ENCODE measurements at regions not wholly inside any gene's neighbourhood (a gene's known extent, or its start where the extent isn't known, plus 50 kb on each side); places are given as distances from the start of the nearest gene placed in this dataset.

- DNase-seq = no peak
Measured at GRCh38 chr2:129431881-129432280, 547.6 kb upstream of the RAB6C start.

GRCh38 chr2:129436809-129437208 lies 542.7 kb upstream of the RAB6C start:
- no peak for DNase-seq

- no peak for DNase-seq
Measured at GRCh38 chr2:129437725-129438124, 541.7 kb upstream of the RAB6C start.

- no peak for DNase-seq
Measured at GRCh38 chr2:129438501-129439057, 540.9 kb upstream of the RAB6C start.

GRCh38 chr2:129439406-129440302 lies 539.8 kb upstream of the RAB6C start:
- DNase-seq = no peak

- DNase-seq = no peak
Measured at GRCh38 chr2:129441610-129442009, 537.9 kb upstream of the RAB6C start.

GRCh38 chr2:129443235-129443864 lies 536.1 kb upstream of the RAB6C start:
- no peak for DNase-seq

GRCh38 chr2:129443865-129444739 lies 535.4 kb upstream of the RAB6C start:
- no peak for DNase-seq

- DNase-seq = no peak
Measured at GRCh38 chr2:129444751-129445150, 534.7 kb upstream of the RAB6C start.

GRCh38 chr2:129456691-129457090 lies 522.8 kb upstream of the RAB6C start:
- no peak for DNase-seq

GRCh38 chr2:129457277-129457818 lies 522.1 kb upstream of the RAB6C start:
- no peak for DNase-seq

- DNase-seq = no peak
Measured at GRCh38 chr2:129458006-129458405, 521.5 kb upstream of the RAB6C start.

GRCh38 chr2:129458436-129458835 lies 521.0 kb upstream of the RAB6C start:
- no peak for DNase-seq

- DNase-seq = no peak
Measured at GRCh38 chr2:129459200-129459876, 520.1 kb upstream of the RAB6C start.

- DNase-seq = no peak
Measured at GRCh38 chr2:129459881-129460280, 519.6 kb upstream of the RAB6C start.

GRCh38 chr2:129460299-129461198 lies 518.9 kb upstream of the RAB6C start:
- DNase-seq = no peak

- no peak for DNase-seq
Measured at GRCh38 chr2:129462349-129462748, 517.1 kb upstream of the RAB6C start.

- no peak for DNase-seq
Measured at GRCh38 chr2:129462967-129463366, 516.5 kb upstream of the RAB6C start.

GRCh38 chr2:129464036-129464435 lies 515.4 kb upstream of the RAB6C start:
- peak; percentile 10 for DNase-seq

GRCh38 chr2:129464631-129465030 lies 514.8 kb upstream of the RAB6C start:
- DNase-seq = no peak

- DNase-seq = no peak
Measured at GRCh38 chr2:129465045-129465444, 514.4 kb upstream of the RAB6C start.
